Adrenal gland (tissue), 9 donors: ENCODE measurements at regions not wholly inside any gene's neighbourhood (a gene's known extent, or its start where the extent isn't known, plus 50 kb on each side); places are given as distances from the start of the nearest gene placed in this dataset.

Experiments used
- DNase-seq, 7 donors: peaks; one replicate each; pipeline ENCODE4 v3.0.0-alpha.2; 2019 to 2020
- H3K27ac ChIP-seq, 5 donors: fragments of 200-600 bp; sonication (generic) in 4 of 5; 1 replicate in 3 of 5; 2 replicates in 2 of 5; pipeline versions ENCODE4 v1.5.1 to v1.8.0; 2016 to 2020; ENCODE audit warnings: mild to moderate bottlenecking in 1 of 5
- H3K27me3 ChIP-seq: fragments of 200-600 bp; 2 replicates; pipeline ENCODE4 v1.8.0; 2021
- H3K36me3 ChIP-seq, 2 donors: fragments of 200-600 bp; replicated peaks in 1 of 2; 1 replicate in 1 of 2; 2 replicates in 1 of 2; pipeline versions ENCODE4 v1.5.1 to v1.8.0; 2018 to 2022
- H3K4me1 ChIP-seq, 2 donors: fragments of 200-600 bp; replicated peaks in 1 of 2; 1 replicate in 1 of 2; 2 replicates in 1 of 2; pipeline versions ENCODE4 v1.5.1 to v1.8.0; 2018 to 2021
- H3K4me3 ChIP-seq, 4 donors: fragments of 200-600 bp; sonication (generic) in 3 of 4; one replicate each; pipeline ENCODE4 v1.5.1; 2016 to 2018
- H3K9me3 ChIP-seq, 3 donors: fragments of 200-600 bp; sonication (generic) in 1 of 3; replicated peaks in 1 of 3; 1 replicate in 2 of 3; 2 replicates in 1 of 3; pipeline versions ENCODE4 v1.5.1 to v1.8.0; 2016 to 2021
- CTCF ChIP-seq, 6 experiments: fragments of 450-650 bp in 4 of 6; fragments of 200-600 bp in 2 of 6; sonication (generic) in 1 of 6; IDR thresholded peaks; 1 replicate in 5 of 6; 2 replicates in 1 of 6; pipeline versions ENCODE4 v1.5.1 to v1.8.0; 2016 to 2021; ENCODE audit warnings: antibody characterized with exemption in 6 of 6, mild to moderate bottlenecking in 2 of 6, moderate library complexity in 1 of 6
- POLR2A ChIP-seq, 2 donors: fragments of 450-650 bp; IDR thresholded peaks; one replicate each; pipeline ENCODE4 v1.6.1; 2017; ENCODE audit warnings: antibody characterized with exemption in 2 of 2, mild to moderate bottlenecking in 2 of 2, moderate library complexity in 1 of 2
- WGBS, 4 donors: extraction: QIAGEN DNeasy Blood & Tissue Kit in 2 of 4; methylation state at CpG; one replicate each; pipeline versions ENCODE4 v1.1.5 to v1.1.7; 2013 to 2017; 5-methylcytosine and 5-hydroxymethylcytosine counted together
- intact Hi-C, 2 donors: fragments of 100-400 bp; cut with DNase I; formaldehyde crosslinking; loops; one replicate each; pipeline versions ENCODE4 v1.14.1 to v1.15.0; 2022 to 2023
- donor health status: healthy with polysubstance abuse.
- donor health status: Bipolar disorder and iron deficiency.
- donor health status: DM: yes; HTN: yes; CAD: no.
- donor health status: DM: no; HTN: no; CAD: no.
- donor health status: DM: no; HTN: no; CAD: no.

DNA sequence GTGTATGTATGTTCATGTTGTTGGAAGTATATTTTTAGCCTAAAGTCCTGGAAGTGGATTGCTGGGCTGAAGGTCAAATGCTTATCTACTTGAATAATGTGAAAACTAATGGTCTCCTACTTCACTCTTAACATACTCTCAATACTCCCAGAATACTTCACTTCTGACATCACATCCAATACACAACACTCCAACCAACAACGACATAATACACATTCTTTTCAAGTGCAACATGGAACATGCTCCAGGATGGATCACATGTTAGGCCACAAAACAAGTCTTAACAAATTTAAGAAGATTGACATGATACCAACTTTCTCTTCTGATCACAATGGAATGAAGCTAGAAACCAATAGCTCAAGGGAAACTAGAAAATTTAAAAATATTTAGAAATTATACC is 126.9 kb upstream of the ADCY1 start:
- Histone ChIP-seq H3K27me3 (no peaks in the 10 kb centered on the region), H3K27ac (no peak overlapping the region), H3K9me3 (no peaks in the 10 kb centered on the region), H3K4me1 (no peaks in the 10 kb centered on the region), H3K4me3 (no peak overlapping the region), H3K36me3 (no peaks in the 10 kb centered on the region)
- 46 to 62% (median 56%) methylated on average over 1 of the region's 1 CpG for WGBS, 4 donors
- DNase-seq: no peak
- intact Hi-C loops: no loop called here
- TF ChIP-seq CTCF (IDR thresholded peaks at IDR 0.05): no peak
- TF ChIP-seq POLR2A (IDR thresholded peaks at IDR 0.05): no peak

DNA sequence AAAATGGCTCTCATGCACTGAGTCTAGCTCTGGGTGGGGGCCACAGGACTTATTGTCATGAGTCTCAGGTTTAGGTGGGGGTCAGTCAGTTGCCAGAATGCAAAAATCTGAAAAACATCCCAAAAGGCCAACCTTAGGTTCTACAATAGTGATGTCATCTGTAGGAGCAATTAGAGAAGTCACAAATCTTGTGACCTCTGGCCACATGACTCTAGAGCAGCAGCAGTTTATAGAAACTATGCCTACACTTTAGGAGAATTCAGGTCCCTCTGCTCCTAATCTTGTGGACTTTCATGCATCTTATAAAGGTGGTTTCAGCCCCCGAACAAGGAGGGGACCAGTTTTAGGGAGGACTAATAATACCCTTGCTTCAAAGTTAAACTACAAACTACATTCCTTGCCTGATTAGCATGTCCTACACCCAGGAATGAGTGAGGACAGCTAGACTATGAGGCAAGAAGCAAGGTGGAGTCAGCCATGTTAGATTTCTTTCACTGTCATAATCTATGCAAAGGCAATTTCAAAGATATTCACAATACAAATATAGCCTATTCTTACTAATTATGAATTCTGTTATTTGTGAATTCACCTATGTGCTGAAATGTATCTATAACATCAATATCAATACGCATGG is 123.5 kb upstream of the ADCY1 start:
- intact Hi-C loops: no loop called here
- no peaks in the 10 kb centered on the region for H3K36me3 ChIP-seq
- 78 to 90% (median 88%) methylated on average over 2 of the region's 2 CpGs for WGBS, 4 donors
- TF ChIP-seq POLR2A (IDR thresholded peaks at IDR 0.05) (no peak), CTCF (IDR thresholded peaks at IDR 0.05) (no peak)
- H3K9me3 ChIP-seq: no peaks in the 10 kb centered on the region
- H3K27ac ChIP-seq: no peak overlapping the region
- H3K4me3 ChIP-seq: no peak overlapping the region
- DNase-seq: no peak
- no peaks in the 10 kb centered on the region for H3K27me3 ChIP-seq
- no peaks in the 10 kb centered on the region for H3K4me1 ChIP-seq

DNA sequence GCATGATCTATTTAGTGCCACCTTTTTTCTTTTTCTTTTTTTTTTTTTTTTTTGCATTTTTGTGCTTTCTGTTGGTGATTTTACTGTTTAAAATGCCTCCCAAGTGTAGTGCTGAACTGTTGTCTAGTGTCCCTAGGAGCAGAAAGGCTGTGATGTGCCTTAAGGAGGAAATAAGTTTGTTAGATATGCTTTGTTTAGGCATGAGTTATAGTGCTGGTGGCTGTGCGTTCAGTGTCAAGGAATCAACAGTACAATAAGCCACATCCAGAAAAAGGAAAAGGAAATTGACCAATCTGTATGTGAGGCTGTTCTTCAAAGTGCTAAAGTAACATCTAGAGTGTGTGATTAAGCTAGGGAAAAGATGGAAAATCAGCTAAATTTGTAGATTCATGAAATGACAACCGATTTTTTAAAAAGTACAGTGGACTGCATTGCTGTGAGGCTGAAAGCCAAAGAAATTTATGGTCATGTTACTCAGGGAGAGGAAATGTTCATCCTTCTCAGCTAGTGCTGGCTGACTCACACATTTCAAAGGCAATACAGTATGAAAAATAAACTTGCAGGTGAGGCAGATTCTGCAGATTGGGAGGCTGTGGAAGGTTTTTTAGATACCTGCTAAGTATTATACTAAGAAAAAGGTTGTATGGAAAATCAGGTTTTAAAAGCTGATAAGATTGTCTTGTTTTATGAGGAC is 122.7 kb upstream of the ADCY1 start:
- no peak overlapping the region for H3K27ac ChIP-seq
- no peaks in the 10 kb centered on the region for H3K27me3 ChIP-seq
- TF ChIP-seq CTCF (IDR thresholded peaks at IDR 0.05) (no peak), POLR2A (IDR thresholded peaks at IDR 0.05) (no peak)
- H3K36me3 ChIP-seq: no peaks in the 10 kb centered on the region
- no peak overlapping the region for H3K4me3 ChIP-seq
- no peaks in the 10 kb centered on the region for H3K9me3 ChIP-seq
- no peak for DNase-seq
- WGBS, 4 donors: 23 to 36% (median 28%) methylated on average over 2 of the region's 2 CpGs
- intact Hi-C loops: no loop called here
- H3K4me1 ChIP-seq: no peaks in the 10 kb centered on the region

DNA sequence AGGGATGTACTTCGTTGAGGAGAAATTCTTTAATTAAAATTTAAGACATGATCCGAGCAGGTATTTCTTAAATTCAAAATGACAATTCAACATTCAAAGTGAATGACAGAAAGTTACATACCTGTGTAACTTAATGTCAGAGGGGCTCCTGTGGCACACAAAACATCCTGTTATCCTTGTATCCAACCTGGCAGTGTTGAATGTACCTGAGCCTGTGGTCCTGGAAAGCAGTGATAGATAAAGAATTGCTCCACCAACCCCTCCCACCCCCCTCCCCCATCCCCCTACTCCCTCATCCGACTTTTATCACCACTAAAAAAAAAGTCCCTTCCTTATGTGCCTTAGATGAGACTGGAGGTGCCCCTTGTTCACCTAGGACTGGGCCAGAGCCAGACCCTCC is 119.4 kb upstream of the ADCY1 start:
- no peaks in the 10 kb centered on the region for H3K36me3 ChIP-seq
- H3K9me3 ChIP-seq: no peaks in the 10 kb centered on the region
- H3K27ac ChIP-seq: no peak overlapping the region
- TF ChIP-seq POLR2A (IDR thresholded peaks at IDR 0.05) (no peak), CTCF (IDR thresholded peaks at IDR 0.05) (no peak)
- 57 to 66% (median 63%) methylated on average over 3 of the region's 3 CpGs for WGBS, 4 donors
- H3K4me1 ChIP-seq: no peaks in the 10 kb centered on the region
- H3K4me3 ChIP-seq: no peak overlapping the region
- H3K27me3 ChIP-seq: no peaks in the 10 kb centered on the region
- DNase-seq: no peak
- intact Hi-C loops: no loop called here
